Fibroblast of pulmonary artery (primary cell): ENCODE measurements at regions not wholly inside any gene's neighbourhood (a gene's known extent, or its start where the extent isn't known, plus 50 kb on each side); places are given as distances from the start of the nearest gene placed in this dataset.
"Not testable (repeated sequence)": the region's sequence is repeated elsewhere in the genome, so short reads cannot be mapped to it uniquely, and the experiment has no call there.

ENCODE experiments used
- DNase-seq: peaks from one replicate; pipeline ENCODE4 v3.0.0-alpha.2; 2010; ENCODE audit warnings: low read depth
- H3K4me3 ChIP-seq: replicated peaks from 2 replicates; pipeline ENCODE4 v1.5.1; 2011; ENCODE audit warnings: low read depth, mild to moderate bottlenecking, control low read depth, low read length, moderate library complexity
- TF ChIP-seq, protein P1 (sequence below): IDR thresholded peaks from 2 replicates; pipeline ENCODE4 v1.5.1; 2011; ENCODE audit warnings: mild to moderate bottlenecking, control low read depth, low read length, inconsistent platforms; ENCODE audit errors: missing control alignments

- DNase-seq = no peak
- TF ChIP-seq, protein P1, sequence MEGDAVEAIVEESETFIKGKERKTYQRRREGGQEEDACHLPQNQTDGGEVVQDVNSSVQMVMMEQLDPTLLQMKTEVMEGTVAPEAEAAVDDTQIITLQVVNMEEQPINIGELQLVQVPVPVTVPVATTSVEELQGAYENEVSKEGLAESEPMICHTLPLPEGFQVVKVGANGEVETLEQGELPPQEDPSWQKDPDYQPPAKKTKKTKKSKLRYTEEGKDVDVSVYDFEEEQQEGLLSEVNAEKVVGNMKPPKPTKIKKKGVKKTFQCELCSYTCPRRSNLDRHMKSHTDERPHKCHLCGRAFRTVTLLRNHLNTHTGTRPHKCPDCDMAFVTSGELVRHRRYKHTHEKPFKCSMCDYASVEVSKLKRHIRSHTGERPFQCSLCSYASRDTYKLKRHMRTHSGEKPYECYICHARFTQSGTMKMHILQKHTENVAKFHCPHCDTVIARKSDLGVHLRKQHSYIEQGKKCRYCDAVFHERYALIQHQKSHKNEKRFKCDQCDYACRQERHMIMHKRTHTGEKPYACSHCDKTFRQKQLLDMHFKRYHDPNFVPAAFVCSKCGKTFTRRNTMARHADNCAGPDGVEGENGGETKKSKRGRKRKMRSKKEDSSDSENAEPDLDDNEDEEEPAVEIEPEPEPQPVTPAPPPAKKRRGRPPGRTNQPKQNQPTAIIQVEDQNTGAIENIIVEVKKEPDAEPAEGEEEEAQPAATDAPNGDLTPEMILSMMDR = no peak
- H3K4me3 ChIP-seq = no peak overlapping the region
These were observed 150.6 kb upstream of the PLD5 start for GRCh38 chr1:242674951-242675645.

DNA sequence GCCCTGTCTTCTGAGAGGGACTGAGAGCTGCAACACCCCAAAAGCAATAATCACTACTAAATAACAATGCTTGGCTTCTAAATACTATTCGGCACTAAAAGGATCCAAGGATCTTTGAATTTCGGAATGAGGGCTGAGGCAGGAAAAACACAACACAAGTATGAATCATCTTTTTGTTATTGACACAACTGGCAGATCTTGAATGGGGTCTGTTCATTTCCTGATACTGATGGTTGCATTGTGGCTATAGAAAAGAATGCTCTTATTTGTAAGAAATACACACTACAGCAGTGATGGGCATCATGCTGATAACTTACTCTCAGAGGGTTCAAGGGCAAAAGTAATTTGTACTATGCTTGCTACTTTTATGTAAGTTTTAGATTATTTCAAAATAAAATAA lies 149.2 kb upstream of the PLD5 start:
- DNase-seq = no peak
- no peak overlapping the region for H3K4me3 ChIP-seq
- TF ChIP-seq, protein P1 = no peak

DNA sequence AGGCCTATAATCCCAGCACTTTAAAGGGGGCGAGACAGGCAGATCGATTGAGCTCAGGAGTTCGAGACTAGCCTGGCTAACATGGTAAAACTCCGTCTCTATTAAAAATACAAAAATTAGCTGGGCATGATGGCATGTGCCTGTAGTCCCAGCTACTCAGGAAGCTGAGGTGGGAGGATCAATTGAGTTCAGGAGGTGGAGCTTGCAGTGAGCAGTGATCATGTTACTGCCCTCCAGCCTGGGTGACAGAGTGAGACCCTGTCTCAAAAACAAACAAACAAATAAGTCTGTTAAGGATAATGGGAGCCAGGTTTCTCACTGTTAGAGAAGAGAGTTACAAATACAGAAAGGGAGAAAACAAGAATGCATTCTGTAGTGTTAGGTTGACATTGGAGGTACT lies 148.7 kb upstream of the PLD5 start:
- not testable (repeated sequence) for H3K4me3 ChIP-seq, DNase-seq

DNA sequence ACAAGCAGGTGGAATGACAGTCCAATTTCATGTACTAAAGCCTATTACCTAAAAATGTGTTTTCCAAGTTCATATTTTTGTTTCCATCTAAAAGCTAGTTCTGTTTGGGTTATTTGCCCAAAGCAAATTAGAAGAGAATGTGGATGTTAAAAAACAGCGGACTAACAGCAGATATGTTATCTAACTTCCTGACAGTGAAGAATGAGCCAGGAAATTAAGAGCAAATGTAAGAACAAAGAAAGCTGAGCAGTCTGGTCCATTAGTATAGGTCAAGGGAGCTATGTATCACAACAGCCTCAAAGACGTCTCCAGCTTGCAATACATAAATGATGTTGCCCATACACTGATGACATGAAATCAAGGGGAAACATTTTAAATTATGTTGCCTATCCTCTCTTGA lies 145.5 kb upstream of the PLD5 start:
- TF ChIP-seq, protein P1 = no peak
- no peak for DNase-seq
- no peak overlapping the region for H3K4me3 ChIP-seq

- no peak overlapping the region for H3K4me3 ChIP-seq
- DNase-seq = no peak
- TF ChIP-seq, protein P1 = no peak
These were observed 138.4 kb upstream of the PLD5 start for GRCh38 chr1:242662886-242663285.

DNA sequence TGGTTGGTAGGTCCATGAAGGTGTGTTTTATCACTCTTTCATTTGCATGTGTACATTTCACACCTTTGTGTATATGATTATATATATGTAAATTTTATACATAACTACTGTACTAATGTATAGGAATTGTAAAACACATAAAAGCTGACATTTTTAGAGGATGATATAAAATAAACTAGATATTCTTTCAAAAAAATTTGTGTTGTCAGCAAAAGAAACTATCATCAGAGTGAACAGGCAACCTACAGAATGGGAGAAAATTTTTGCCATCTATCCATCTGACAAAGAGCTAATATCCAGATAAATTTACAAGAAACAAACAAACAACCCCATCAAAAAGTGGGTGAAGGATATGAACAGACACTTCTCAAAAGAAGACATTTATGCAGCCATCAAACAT lies 129.3 kb upstream of the PLD5 start:
- not testable (repeated sequence) for DNase-seq, H3K4me3 ChIP-seq

DNA sequence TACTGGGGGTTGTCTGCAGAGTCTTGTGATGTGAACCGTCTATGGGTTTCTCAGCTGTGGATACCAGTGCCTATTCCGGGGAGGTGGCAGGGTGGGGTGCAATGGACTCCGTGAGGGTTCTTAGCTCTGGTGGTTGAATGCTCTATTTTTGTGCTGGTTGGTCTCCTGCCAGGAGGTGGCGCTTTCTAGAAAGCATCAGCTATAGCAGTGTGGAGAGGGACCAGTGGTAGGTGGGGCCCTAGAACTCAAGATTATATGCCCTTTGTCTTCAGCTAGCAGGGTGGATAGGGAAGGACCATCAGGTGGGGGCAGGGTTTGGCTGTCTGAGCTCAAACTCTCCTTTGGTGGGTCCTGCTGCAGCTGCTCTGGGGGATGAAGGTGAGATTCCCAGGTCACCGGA lies 127.3 kb upstream of the PLD5 start:
- DNase-seq = no peak
- TF ChIP-seq, protein P1 = no peak
- no peak overlapping the region for H3K4me3 ChIP-seq

DNA sequence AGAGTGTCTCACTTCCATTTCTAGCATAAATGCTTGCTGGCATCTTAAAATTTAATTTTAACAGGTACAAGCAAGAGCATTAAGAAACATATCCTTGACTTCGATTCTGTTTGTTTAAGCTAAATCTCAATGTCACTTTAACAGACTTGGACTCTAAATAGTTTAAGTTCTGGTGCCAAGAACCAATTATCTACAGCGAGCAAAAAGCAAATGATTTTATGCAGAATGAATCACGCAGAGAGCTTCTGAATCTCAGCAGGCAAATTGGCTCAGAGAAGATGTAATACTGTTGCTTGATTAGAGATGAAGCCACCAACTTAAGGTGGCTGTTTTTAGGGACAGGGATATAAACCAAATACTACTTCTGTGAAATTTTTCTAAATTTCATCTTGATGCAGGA lies 117.0 kb upstream of the PLD5 start:
- no peak overlapping the region for H3K4me3 ChIP-seq
- DNase-seq = no peak
- TF ChIP-seq, protein P1 = no peak
